ENCODE measurements at regions not wholly inside any gene's neighbourhood (a gene's known extent, or its start where the extent isn't known, plus 50 kb on each side); places are given as distances from the start of the nearest gene placed in this dataset.

GRCh38 chr12:86697916-86698640 is 441.9 kb upstream of the MGAT4C start:
- Histone ChIP-seq H3K9me3 (ENCODE audit: control insufficient read depth, insufficient read depth, low read depth, low read length) (no peaks in the 10 kb centered on the region), H3K36me3 (ENCODE audit: control insufficient read depth in 2 of 2, insufficient read depth in 1 of 2, low read length in 2 of 2) (no peaks in the 10 kb centered on the region), H3K4me1 (ENCODE audit: control insufficient read depth, insufficient read depth, low read length) (no peaks in the 10 kb centered on the region), H3K27ac (ENCODE audit: extremely low read depth, low read depth, low read length) (no peak overlapping the region), H3K4me3 (ENCODE audit: low read depth, low read length) (no peak overlapping the region)
- ChIA-PET POLR2A (no interaction called here), CTCF (no interaction called here)
- TF ChIP-seq ZNF654 (tag by site-specific recombination; IDR thresholded peaks at IDR 0.05; ENCODE audit: low read depth) (no peak), ZNF513 (tag by site-specific recombination; IDR thresholded peaks at IDR 0.05) (no peak)

GRCh38 chr12:86683568-86684304 is 427.5 kb upstream of the MGAT4C start:
- H3K36me3 ChIP-seq (ENCODE audit: control insufficient read depth in 2 of 2, insufficient read depth in 1 of 2, low read length in 2 of 2): no peaks in the 10 kb centered on the region
- H3K4me1 ChIP-seq (ENCODE audit: control insufficient read depth, insufficient read depth, low read length): no peaks in the 10 kb centered on the region
- no peaks in the 10 kb centered on the region for H3K9me3 ChIP-seq (ENCODE audit: control insufficient read depth, insufficient read depth, low read depth, low read length)
- ChIA-PET POLR2A (no interaction called here), CTCF (no interaction called here)
- no peak overlapping the region for H3K27ac ChIP-seq (ENCODE audit: extremely low read depth, low read depth, low read length)
- H3K4me3 ChIP-seq (ENCODE audit: low read depth, low read length): no peak overlapping the region
- TF ChIP-seq ZNF146 (tag by site-specific recombination; IDR thresholded peaks at IDR 0.05) (no peak), ZNF335 (tag by site-specific recombination; conservative IDR thresholded peaks at IDR 0.05) (no peak), ZNF791 (tag by site-specific recombination; IDR thresholded peaks at IDR 0.05) (no peak), ZNF426 (tag by site-specific recombination; IDR thresholded peaks at IDR 0.05) (no peak), ZNF169 (tag by site-specific recombination; IDR thresholded peaks at IDR 0.05) (no peak), REPIN1 (tag by site-specific recombination; IDR thresholded peaks at IDR 0.05; ENCODE audit: low read depth) (no peak), ZNF548 (tag by site-specific recombination; IDR thresholded peaks at IDR 0.05) (no peak), ZNF544 (tag by site-specific recombination; IDR thresholded peaks at IDR 0.05) (no peak), ZSCAN16 (tag by site-specific recombination; IDR thresholded peaks at IDR 0.05) (no peak), ZNF501 (tag by site-specific recombination; IDR thresholded peaks at IDR 0.05) (no peak), EGR2 (tag by site-specific recombination; IDR thresholded peaks at IDR 0.05; ENCODE audit: low read depth) (no peak), ZFP69B (tag by site-specific recombination; IDR thresholded peaks at IDR 0.05) (no peak), ZNF132 (tag by site-specific recombination; IDR thresholded peaks at IDR 0.05; ENCODE audit: borderline replicate concordance) (no peak), ZNF155 (tag by site-specific recombination; IDR thresholded peaks at IDR 0.05) (no peak)

GRCh38 chr12:86681060-86681459 is 424.9 kb upstream of the MGAT4C start:
- Histone ChIP-seq H3K36me3 (ENCODE audit: control insufficient read depth in 2 of 2, insufficient read depth in 1 of 2, low read length in 2 of 2) (no peaks in the 10 kb centered on the region), H3K27ac (ENCODE audit: extremely low read depth, low read depth, low read length) (no peak overlapping the region), H3K9me3 (ENCODE audit: control insufficient read depth, insufficient read depth, low read depth, low read length) (no peaks in the 10 kb centered on the region), H3K4me1 (ENCODE audit: control insufficient read depth, insufficient read depth, low read length) (no peaks in the 10 kb centered on the region), H3K4me3 (ENCODE audit: low read depth, low read length) (no peak overlapping the region)
- ChIA-PET POLR2A (no interaction called here), CTCF (interaction anchor here (0.6 kb wide), 1 partner anchor 1624 kb away, joined by 3 read pairs; no protein-coding TSS in a partner anchor)
- TF ChIP-seq ZNF350 (tag by site-specific recombination; IDR thresholded peaks at IDR 0.05): no peak
- no peak for TF ChIP-seq ZBTB17 (tag by site-specific recombination; IDR thresholded peaks at IDR 0.05)
- TF ChIP-seq ZNF26 (tag by site-specific recombination; IDR thresholded peaks at IDR 0.05): no peak
- no peak for TF ChIP-seq GFI1B (tag by site-specific recombination; IDR thresholded peaks at IDR 0.05)
- no peak for TF ChIP-seq ZNF146 (tag by site-specific recombination; IDR thresholded peaks at IDR 0.05)
- TF ChIP-seq BCL11A (tag by site-specific recombination; IDR thresholded peaks at IDR 0.05; ENCODE audit: low read depth): no peak
- no peak for TF ChIP-seq ZBTB7A (tag by site-specific recombination; IDR thresholded peaks at IDR 0.05; ENCODE audit: low read depth)
- TF ChIP-seq ZNF175 (tag by site-specific recombination; IDR thresholded peaks at IDR 0.05): no peak
- TF ChIP-seq ZNF701 (tag by site-specific recombination; IDR thresholded peaks at IDR 0.05): no peak
- no peak for TF ChIP-seq ZNF791 (tag by site-specific recombination; IDR thresholded peaks at IDR 0.05)
- no peak for TF ChIP-seq GLI2 (tag by site-specific recombination; IDR thresholded peaks at IDR 0.05; ENCODE audit: borderline replicate concordance, low read depth)
- no peak for TF ChIP-seq ZNF19 (tag by site-specific recombination; IDR thresholded peaks at IDR 0.05; ENCODE audit: low read depth)
- TF ChIP-seq ZXDB (tag by site-specific recombination; IDR thresholded peaks at IDR 0.05): no peak
